ENCODE measurements at regions not wholly inside any gene's neighbourhood (a gene's known extent, or its start where the extent isn't known, plus 50 kb on each side); places are given as distances from the start of the nearest gene placed in this dataset.

- H3K9me3 ChIP-seq = no peaks in the 10 kb centered on the region
- no peak for DNase-seq (ENCODE audit: low spot score)
- peaks cover 0 to 14% of the 10 kb centered on the region in 2 donors for H3K4me1 ChIP-seq (ENCODE audit: control insufficient read depth in 1 of 2, low read depth in 2 of 2)
- H3K27ac ChIP-seq = no peak overlapping the region
- H3K36me3 ChIP-seq = no peaks in the 10 kb centered on the region
- TF ChIP-seq CTCF (IDR thresholded peaks at IDR 0.05) = no peak
- H3K4me3 ChIP-seq = peak overlapping the region; percentile 78
- H3K27me3 ChIP-seq (replicated peaks; ENCODE audit: insufficient read depth) = no peaks in the 10 kb centered on the region
- ATAC-seq (ENCODE audit: insufficient number of reproducible peaks, low FRiP score, low read depth) = no peak
These were observed 61.9 kb upstream of the MEGF10 start for GRCh38 chr5:127228540-127229184.

GRCh38 chr5:127229185-127229889, 61.3 kb upstream of the MEGF10 start:
- H3K36me3 ChIP-seq = no peaks in the 10 kb centered on the region
- no peaks in the 10 kb centered on the region for H3K9me3 ChIP-seq
- DNase-seq (ENCODE audit: low spot score) (peak; percentile 4), ATAC-seq (ENCODE audit: insufficient number of reproducible peaks, low FRiP score, low read depth) (no peak)
- no peak for TF ChIP-seq CTCF (IDR thresholded peaks at IDR 0.05)
- peak overlapping the region in 1 of 2 donors; percentile 6 for H3K27ac ChIP-seq
- no peaks in the 10 kb centered on the region for H3K27me3 ChIP-seq (replicated peaks; ENCODE audit: insufficient read depth)
- peak overlapping the region; percentile 78 for H3K4me3 ChIP-seq
- H3K4me1 ChIP-seq (ENCODE audit: control insufficient read depth in 1 of 2, low read depth in 2 of 2) = peaks cover 0 to 14% of the 10 kb centered on the region in 2 donors

- TF ChIP-seq CTCF (IDR thresholded peaks at IDR 0.05) = no peak
- H3K27ac ChIP-seq = no peak overlapping the region
- H3K4me3 ChIP-seq = no peak overlapping the region
- no peaks in the 10 kb centered on the region for H3K27me3 ChIP-seq (replicated peaks; ENCODE audit: insufficient read depth)
- H3K4me1 ChIP-seq (ENCODE audit: control insufficient read depth in 1 of 2, low read depth in 2 of 2) = peaks cover 0 to 14% of the 10 kb centered on the region in 2 donors
- no peak for ATAC-seq (ENCODE audit: insufficient number of reproducible peaks, low FRiP score, low read depth)
- no peak for DNase-seq (ENCODE audit: low spot score)
- no peaks in the 10 kb centered on the region for H3K36me3 ChIP-seq
- no peaks in the 10 kb centered on the region for H3K9me3 ChIP-seq
These were observed 59.5 kb upstream of the MEGF10 start for GRCh38 chr5:127231118-127231517.

GRCh38 chr5:127233590-127233989, 57.0 kb upstream of the MEGF10 start:
- no peak for DNase-seq (ENCODE audit: low spot score)
- no peak for ATAC-seq (ENCODE audit: insufficient number of reproducible peaks, low FRiP score, low read depth)
- Histone ChIP-seq H3K4me3 (no peak overlapping the region), H3K4me1 (ENCODE audit: control insufficient read depth in 1 of 2, low read depth in 2 of 2) (peaks cover 0 to 14% of the 10 kb centered on the region in 2 donors), H3K36me3 (no peaks in the 10 kb centered on the region), H3K27ac (no peak overlapping the region), H3K27me3 (replicated peaks; ENCODE audit: insufficient read depth) (no peaks in the 10 kb centered on the region), H3K9me3 (no peaks in the 10 kb centered on the region)
- TF ChIP-seq CTCF (IDR thresholded peaks at IDR 0.05) = no peak

- TF ChIP-seq CTCF (IDR thresholded peaks at IDR 0.05) = no peak
These were observed 55.5 kb upstream of the MEGF10 start for GRCh38 chr5:127235136-127235535.

More at GRCh38 chr5:127235136-127235535, 55.5 kb upstream of the MEGF10 start:
- ATAC-seq (ENCODE audit: insufficient number of reproducible peaks, low FRiP score, low read depth) = no peak
- H3K9me3 ChIP-seq = no peaks in the 10 kb centered on the region
- no peak for DNase-seq (ENCODE audit: low spot score)
- no peak overlapping the region for H3K4me3 ChIP-seq
- no peaks in the 10 kb centered on the region for H3K36me3 ChIP-seq
- H3K27me3 ChIP-seq (replicated peaks; ENCODE audit: insufficient read depth) = no peaks in the 10 kb centered on the region
- no peak overlapping the region for H3K27ac ChIP-seq
- no peaks in the 10 kb centered on the region for H3K4me1 ChIP-seq (ENCODE audit: control insufficient read depth in 1 of 2, low read depth in 2 of 2)

All from thoracic aorta (tissue), 2 donors.